ENCODE measurements at regions not wholly inside any gene's neighbourhood (a gene's known extent, or its start where the extent isn't known, plus 50 kb on each side); places are given as distances from the start of the nearest gene placed in this dataset.

DNA sequence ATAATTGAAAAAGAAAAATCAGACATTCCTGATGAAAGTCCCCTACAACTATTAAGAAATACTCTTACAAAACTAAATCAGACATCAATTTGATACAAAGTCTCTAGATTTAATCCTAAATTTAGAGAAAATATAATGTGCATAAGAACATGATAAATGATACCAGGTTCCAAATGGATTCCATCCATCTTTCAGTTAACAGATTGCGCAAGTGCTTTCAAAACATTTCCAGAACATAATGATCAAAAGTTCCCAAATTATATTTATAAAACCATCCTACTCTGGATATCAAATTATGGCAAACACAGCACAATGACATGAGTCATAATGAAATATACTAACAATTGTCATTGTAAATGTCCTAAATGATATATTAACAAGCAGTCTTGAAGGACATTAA is 151.0 kb upstream of the GYPC start:
- Histone ChIP-seq H3K9me3 (replicated peaks) (no peaks in the 10 kb centered on the region), H3K4me1 (peaks cover 7% of the 10 kb centered on the region), H3K36me3 (no peaks in the 10 kb centered on the region), H3K27ac (replicated peaks) (no peak overlapping the region), H3K27me3 (ENCODE audit: low read depth) (no peaks in the 10 kb centered on the region), H3K4me3 (no peak overlapping the region)
- DNase-seq, result no peak
- intact Hi-C loops (cut with micrococcal nuclease), result no loop called here
- TF ChIP-seq, protein P1, sequence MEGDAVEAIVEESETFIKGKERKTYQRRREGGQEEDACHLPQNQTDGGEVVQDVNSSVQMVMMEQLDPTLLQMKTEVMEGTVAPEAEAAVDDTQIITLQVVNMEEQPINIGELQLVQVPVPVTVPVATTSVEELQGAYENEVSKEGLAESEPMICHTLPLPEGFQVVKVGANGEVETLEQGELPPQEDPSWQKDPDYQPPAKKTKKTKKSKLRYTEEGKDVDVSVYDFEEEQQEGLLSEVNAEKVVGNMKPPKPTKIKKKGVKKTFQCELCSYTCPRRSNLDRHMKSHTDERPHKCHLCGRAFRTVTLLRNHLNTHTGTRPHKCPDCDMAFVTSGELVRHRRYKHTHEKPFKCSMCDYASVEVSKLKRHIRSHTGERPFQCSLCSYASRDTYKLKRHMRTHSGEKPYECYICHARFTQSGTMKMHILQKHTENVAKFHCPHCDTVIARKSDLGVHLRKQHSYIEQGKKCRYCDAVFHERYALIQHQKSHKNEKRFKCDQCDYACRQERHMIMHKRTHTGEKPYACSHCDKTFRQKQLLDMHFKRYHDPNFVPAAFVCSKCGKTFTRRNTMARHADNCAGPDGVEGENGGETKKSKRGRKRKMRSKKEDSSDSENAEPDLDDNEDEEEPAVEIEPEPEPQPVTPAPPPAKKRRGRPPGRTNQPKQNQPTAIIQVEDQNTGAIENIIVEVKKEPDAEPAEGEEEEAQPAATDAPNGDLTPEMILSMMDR (IDR thresholded peaks at IDR 0.05; ENCODE audit: borderline replicate concordance), result no peak

DNA sequence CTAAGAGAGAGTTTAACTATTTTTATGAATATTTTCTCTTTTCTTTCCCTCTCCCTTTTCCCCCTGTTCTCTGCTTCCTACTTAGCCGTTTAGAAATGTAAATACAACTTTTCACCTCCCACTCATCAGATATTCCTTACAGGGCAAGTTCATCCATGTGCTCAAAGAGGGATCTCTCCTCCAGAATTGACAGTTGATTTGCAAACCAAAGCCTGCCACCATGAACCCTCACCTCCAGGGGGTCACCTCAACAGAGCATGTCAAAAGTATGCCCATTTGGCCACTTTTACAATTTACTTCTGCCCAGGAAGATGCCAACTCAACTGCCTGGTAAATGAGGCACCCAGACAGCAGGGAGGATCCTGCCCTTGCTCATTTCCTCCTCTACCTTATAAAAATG is 149.2 kb upstream of the GYPC start:
- intact Hi-C loops (cut with micrococcal nuclease), result no loop called here
- no peaks in the 10 kb centered on the region for H3K36me3 ChIP-seq
- TF ChIP-seq, protein P1 (IDR thresholded peaks at IDR 0.05; ENCODE audit: borderline replicate concordance), result no peak
- H3K4me1 ChIP-seq, result peaks cover 7% of the 10 kb centered on the region
- H3K9me3 ChIP-seq (replicated peaks), result no peaks in the 10 kb centered on the region
- H3K27me3 ChIP-seq (ENCODE audit: low read depth), result no peaks in the 10 kb centered on the region
- no peak overlapping the region for H3K27ac ChIP-seq (replicated peaks)
- H3K4me3 ChIP-seq, result no peak overlapping the region
- DNase-seq, result no peak

DNA sequence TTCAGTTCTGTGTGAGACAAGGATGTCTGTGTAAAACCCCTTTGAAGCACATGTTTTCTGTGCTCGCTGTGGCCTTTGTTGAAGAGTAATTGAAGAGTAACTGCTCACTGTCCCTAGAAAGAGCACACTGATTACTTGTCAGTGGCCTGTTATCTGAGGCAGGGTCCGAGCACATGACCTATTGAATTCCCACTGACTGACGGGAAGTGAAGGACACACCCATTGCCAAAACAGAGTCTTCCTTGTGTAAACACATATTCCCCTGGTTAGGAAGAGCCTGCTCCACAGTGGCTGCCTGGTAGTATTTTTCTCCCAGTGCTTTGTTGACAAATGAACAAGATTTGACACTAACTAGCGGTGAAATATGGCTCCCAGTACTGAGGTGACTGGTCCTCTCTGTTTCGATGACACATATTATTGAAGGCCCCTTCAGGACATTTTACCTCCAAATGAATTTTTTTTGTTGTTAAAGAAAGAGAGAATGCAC is 148.5 kb upstream of the GYPC start:
- no peaks in the 10 kb centered on the region for H3K9me3 ChIP-seq (replicated peaks)
- H3K27ac ChIP-seq (replicated peaks), result no peak overlapping the region
- peaks cover 7% of the 10 kb centered on the region for H3K4me1 ChIP-seq
- no peak overlapping the region for H3K4me3 ChIP-seq
- H3K27me3 ChIP-seq (ENCODE audit: low read depth), result no peaks in the 10 kb centered on the region
- H3K36me3 ChIP-seq, result no peaks in the 10 kb centered on the region
- no peak for DNase-seq
- TF ChIP-seq, protein P1 (IDR thresholded peaks at IDR 0.05; ENCODE audit: borderline replicate concordance), result no peak
- intact Hi-C loops (cut with micrococcal nuclease), result no loop called here

DNA sequence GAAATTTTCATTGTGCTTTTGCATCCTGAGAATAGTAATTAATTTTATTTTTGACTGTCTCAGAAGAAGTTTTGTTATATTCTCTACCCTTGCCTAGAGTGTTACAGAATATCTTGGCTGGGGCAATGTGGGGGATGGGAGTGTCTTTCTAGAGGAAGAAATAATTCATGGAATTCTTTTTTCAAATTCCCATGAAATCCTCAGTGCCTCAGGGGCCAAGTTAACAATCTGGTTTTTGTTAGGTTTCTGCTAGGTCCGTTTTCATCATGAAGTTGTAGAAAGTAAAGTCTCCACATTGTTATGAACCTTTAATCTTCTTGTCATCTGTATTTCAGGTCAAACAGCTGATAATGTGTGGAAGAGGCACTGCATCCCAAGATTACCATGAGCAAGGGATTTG is 145.6 kb upstream of the GYPC start:
- H3K4me1 ChIP-seq, result peaks cover 7% of the 10 kb centered on the region
- intact Hi-C loops (cut with micrococcal nuclease), result no loop called here
- no peaks in the 10 kb centered on the region for H3K27me3 ChIP-seq (ENCODE audit: low read depth)
- no peaks in the 10 kb centered on the region for H3K36me3 ChIP-seq
- no peaks in the 10 kb centered on the region for H3K9me3 ChIP-seq (replicated peaks)
- no peak overlapping the region for H3K4me3 ChIP-seq
- TF ChIP-seq, protein P1 (IDR thresholded peaks at IDR 0.05; ENCODE audit: borderline replicate concordance), result no peak
- no peak overlapping the region for H3K27ac ChIP-seq (replicated peaks)
- DNase-seq, result no peak

DNA sequence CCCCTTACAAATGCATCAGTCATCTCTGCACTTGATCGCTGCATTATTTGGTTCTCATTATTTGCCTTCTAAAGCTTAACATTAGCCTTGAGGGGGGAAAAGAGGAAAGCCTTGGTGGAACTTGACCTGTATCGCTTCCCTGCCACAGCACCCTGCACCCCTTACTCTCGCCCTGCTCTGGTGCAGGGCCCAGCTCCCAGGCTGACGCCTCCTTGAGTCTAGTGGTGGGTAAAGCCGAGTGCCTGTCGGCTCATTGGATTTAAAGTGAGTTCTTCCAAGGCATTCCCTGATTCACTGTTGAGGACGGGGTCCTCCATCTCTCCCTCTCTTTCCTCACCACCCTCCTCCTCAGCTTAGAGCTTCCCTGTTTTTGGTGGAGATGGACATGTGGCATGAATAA is 145.0 kb upstream of the GYPC start:
- no peaks in the 10 kb centered on the region for H3K27me3 ChIP-seq (ENCODE audit: low read depth)
- TF ChIP-seq, protein P1 (IDR thresholded peaks at IDR 0.05; ENCODE audit: borderline replicate concordance), result no peak
- H3K36me3 ChIP-seq, result no peaks in the 10 kb centered on the region
- no peak overlapping the region for H3K27ac ChIP-seq (replicated peaks)
- no peak overlapping the region for H3K4me3 ChIP-seq
- DNase-seq, result no peak
- peaks cover 7% of the 10 kb centered on the region for H3K4me1 ChIP-seq
- no peaks in the 10 kb centered on the region for H3K9me3 ChIP-seq (replicated peaks)
- intact Hi-C loops (cut with micrococcal nuclease), result no loop called here

DNA sequence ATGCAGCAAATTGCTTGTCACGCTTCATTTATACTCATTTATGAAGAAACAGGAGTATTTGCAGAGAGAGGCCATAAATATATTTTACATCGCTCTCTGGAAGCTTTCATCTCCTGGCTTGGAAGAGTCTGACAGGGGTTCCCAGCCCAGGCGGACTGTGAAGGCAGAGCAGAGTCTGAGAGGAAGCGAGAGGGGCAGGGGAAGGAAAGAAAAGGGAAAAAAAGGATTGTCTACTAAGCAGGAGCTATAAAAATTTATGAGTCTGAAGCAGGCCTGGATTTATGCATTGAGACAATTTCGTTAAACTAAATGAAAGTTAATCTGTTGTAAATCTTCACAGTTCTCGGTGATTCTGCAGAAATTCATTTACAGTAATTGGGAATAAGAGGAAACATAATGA is 143.9 kb upstream of the GYPC start:
- H3K9me3 ChIP-seq (replicated peaks), result no peaks in the 10 kb centered on the region
- no peaks in the 10 kb centered on the region for H3K36me3 ChIP-seq
- TF ChIP-seq, protein P1 (IDR thresholded peaks at IDR 0.05; ENCODE audit: borderline replicate concordance), result no peak
- H3K4me1 ChIP-seq, result peaks cover 6% of the 10 kb centered on the region
- no peak for DNase-seq
- intact Hi-C loops (cut with micrococcal nuclease), result no loop called here
- no peak overlapping the region for H3K4me3 ChIP-seq
- no peak overlapping the region for H3K27ac ChIP-seq (replicated peaks)
- H3K27me3 ChIP-seq (ENCODE audit: low read depth), result no peaks in the 10 kb centered on the region

Data from left ventricle myocardium inferior (tissue), 1 donor.